HUES48 (cell line): ENCODE measurements at regions not wholly inside any gene's neighbourhood (a gene's known extent, or its start where the extent isn't known, plus 50 kb on each side); places are given as distances from the start of the nearest gene placed in this dataset.

Experiments used
- H3K27ac ChIP-seq: one replicate; pipeline ENCODE4 v1.7.0; 2013; ENCODE audit warnings: low read depth, low read length, inconsistent platforms
- H3K27me3 ChIP-seq: 2 replicates; pipeline ENCODE4 v1.6.1; 2013; ENCODE audit warnings: mild to moderate bottlenecking, low read length; ENCODE audit not compliant: control insufficient read depth, insufficient read depth
- H3K36me3 ChIP-seq: 2 replicates; pipeline ENCODE4 v1.6.1; 2013; ENCODE audit warnings: low read length; ENCODE audit not compliant: control insufficient read depth, insufficient read depth
- H3K4me1 ChIP-seq: 2 replicates; pipeline ENCODE4 v1.6.1; 2013; ENCODE audit warnings: mild to moderate bottlenecking, low read length; ENCODE audit not compliant: control insufficient read depth, insufficient read depth
- H3K4me3 ChIP-seq: 2 replicates; pipeline ENCODE4 v1.5.1; 2013; ENCODE audit warnings: mild to moderate bottlenecking, low read depth, low read length
- H3K9ac ChIP-seq: 2 replicates; pipeline ENCODE4 v1.6.1; 2013; ENCODE audit warnings: mild to moderate bottlenecking, low read depth, low read length, moderate library complexity
- H3K9me3 ChIP-seq: 2 replicates; pipeline ENCODE4 v1.6.1; 2013; ENCODE audit warnings: low read length; ENCODE audit not compliant: control insufficient read depth, insufficient read depth

DNA sequence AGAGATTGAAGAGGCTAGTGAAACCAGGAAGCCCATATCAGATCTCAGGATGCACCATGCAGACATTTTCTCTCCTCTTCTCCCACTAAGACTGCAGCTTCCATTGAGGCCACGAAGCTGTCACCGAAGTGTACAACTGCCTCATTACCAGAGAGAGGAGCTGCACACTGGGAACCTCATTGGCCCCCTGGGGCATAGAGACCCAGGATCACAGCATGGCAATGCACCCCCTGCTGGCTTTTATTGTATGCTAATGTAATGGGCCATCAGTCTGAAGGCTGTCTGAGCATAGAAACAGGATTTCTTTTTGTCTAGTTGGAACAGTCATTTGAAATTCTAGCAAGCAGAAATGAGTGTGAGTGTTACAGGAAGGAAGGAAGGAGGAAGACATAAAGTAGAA is 861.6 kb upstream of the CELF4 start:
- no peaks in the 10 kb centered on the region for H3K9me3 ChIP-seq
- H3K4me3 ChIP-seq, result no peak overlapping the region
- no peak overlapping the region for H3K9ac ChIP-seq
- peaks cover 12% of the 10 kb centered on the region for H3K4me1 ChIP-seq
- no peaks in the 10 kb centered on the region for H3K36me3 ChIP-seq
- H3K27ac ChIP-seq, result no peak overlapping the region
- H3K27me3 ChIP-seq, result no peaks in the 10 kb centered on the region

- Histone ChIP-seq H3K9ac (no peak overlapping the region), H3K36me3 (no peaks in the 10 kb centered on the region), H3K9me3 (no peaks in the 10 kb centered on the region), H3K27ac (no peak overlapping the region), H3K4me3 (no peak overlapping the region), H3K27me3 (no peaks in the 10 kb centered on the region), H3K4me1 (peaks cover 9% of the 10 kb centered on the region)
Measured at GRCh38 chr18:38421872-38422615, 856.4 kb upstream of the CELF4 start.

DNA sequence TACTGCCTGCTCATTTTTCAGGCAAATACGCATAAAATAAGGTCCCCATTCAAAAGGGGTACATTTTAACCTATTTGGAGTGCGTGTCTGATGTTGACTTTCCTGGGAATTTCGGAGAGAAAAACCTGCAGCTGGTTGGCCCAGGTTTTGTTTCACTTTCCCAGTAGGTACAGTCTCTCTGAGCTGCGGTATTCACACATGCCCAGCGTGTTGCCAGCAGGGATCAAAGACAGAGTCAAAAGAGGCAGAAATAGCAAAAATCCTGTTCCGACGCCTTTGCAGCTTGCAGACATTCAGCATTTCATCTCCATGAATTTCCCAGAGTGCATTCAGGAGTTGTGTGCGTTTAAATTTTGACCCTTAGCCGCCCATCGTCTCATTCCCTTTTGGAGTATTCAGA is 855.4 kb upstream of the CELF4 start:
- no peaks in the 10 kb centered on the region for H3K36me3 ChIP-seq
- H3K27ac ChIP-seq, result no peak overlapping the region
- no peaks in the 10 kb centered on the region for H3K27me3 ChIP-seq
- H3K4me1 ChIP-seq, result peaks cover 7% of the 10 kb centered on the region; the same call in 1 of the 2 replicates
- no peak overlapping the region for H3K4me3 ChIP-seq
- no peaks in the 10 kb centered on the region for H3K9me3 ChIP-seq
- H3K9ac ChIP-seq, result no peak overlapping the region

- Histone ChIP-seq H3K9ac (no peak overlapping the region), H3K36me3 (no peaks in the 10 kb centered on the region), H3K4me3 (no peak overlapping the region), H3K27me3 (no peaks in the 10 kb centered on the region), H3K27ac (no peak overlapping the region), H3K9me3 (no peaks in the 10 kb centered on the region), H3K4me1 (peaks cover 7% of the 10 kb centered on the region; the same call in 1 of the 2 replicates)
Measured at GRCh38 chr18:38420611-38421010, 855.0 kb upstream of the CELF4 start.

DNA sequence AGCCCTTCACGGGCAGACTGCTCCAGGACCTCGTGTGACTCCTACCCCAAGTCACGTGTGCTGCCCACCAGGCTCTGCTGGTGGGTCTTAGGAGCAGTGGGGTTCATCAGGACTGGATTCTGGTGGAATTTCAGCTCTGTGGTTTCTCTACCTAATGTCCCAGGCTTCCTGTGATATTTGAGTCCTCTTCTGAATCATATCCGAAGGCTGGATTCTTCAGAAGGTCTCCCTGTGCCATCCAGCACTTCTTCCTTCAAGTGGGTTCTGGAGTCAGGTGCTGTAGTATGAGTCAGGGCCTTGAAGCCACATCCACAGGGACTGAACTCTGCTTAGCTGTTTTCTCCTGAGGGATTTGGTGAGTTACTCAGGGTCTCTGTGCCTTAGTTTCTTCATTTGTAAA is 850.2 kb upstream of the CELF4 start:
- Histone ChIP-seq H3K36me3 (no peaks in the 10 kb centered on the region), H3K4me1 (0 out of 2 replicates have a peak, but pooled peaks cover 2% of the 10 kb centered on the region), H3K4me3 (no peak overlapping the region), H3K27ac (no peak overlapping the region), H3K9me3 (no peaks in the 10 kb centered on the region), H3K27me3 (no peaks in the 10 kb centered on the region), H3K9ac (no peak overlapping the region)

DNA sequence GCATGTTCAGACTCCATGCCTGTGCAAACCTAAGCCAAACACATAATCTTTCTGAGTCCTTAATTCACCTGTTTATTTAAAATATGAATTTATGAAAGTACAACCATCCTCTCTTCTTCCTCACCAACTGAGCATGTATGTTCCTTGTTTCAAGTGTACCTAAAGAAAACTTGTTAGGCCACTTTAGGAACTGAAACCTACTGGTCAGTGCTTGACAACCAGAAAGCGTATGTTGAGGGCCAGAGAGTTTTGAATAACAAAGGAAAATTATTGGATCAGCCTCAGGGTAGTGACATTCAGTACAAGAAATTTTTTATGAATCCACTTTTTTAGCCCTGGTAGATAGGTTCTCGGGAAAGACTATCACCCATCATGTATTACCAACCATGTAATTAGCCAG is 847.6 kb upstream of the CELF4 start:
- Histone ChIP-seq H3K27me3 (no peaks in the 10 kb centered on the region), H3K9ac (no peak overlapping the region), H3K4me1 (no peaks in the 10 kb centered on the region), H3K27ac (no peak overlapping the region), H3K9me3 (no peaks in the 10 kb centered on the region), H3K36me3 (no peaks in the 10 kb centered on the region), H3K4me3 (no peak overlapping the region)

DNA sequence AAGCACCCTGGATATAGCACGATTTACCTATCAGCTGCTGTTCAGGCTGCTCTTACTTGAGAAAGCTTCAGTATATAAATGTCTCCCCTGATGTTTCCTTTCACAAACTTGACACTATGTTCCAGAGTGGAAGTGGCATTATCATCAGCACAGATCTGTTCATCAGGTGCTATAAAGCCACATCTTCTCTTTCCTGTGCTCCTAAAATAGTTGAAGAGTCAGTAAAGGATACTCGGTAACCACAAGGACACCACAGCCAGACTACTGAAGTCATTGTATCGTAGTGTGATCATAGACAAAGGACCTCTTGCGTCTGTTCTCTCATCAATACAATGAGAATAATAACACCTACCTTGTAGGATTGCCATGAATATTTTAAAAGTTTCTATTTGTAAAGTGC is 841.0 kb upstream of the CELF4 start:
- no peak overlapping the region for H3K27ac ChIP-seq
- no peaks in the 10 kb centered on the region for H3K27me3 ChIP-seq
- H3K9me3 ChIP-seq, result no peaks in the 10 kb centered on the region
- H3K36me3 ChIP-seq, result no peaks in the 10 kb centered on the region
- H3K9ac ChIP-seq, result no peak overlapping the region
- H3K4me3 ChIP-seq, result no peak overlapping the region
- peaks cover 14% of the 10 kb centered on the region; the same call in 1 of the 2 replicates for H3K4me1 ChIP-seq

- Histone ChIP-seq H3K4me1 (peaks cover 14% of the 10 kb centered on the region; the same call in 1 of the 2 replicates), H3K9me3 (no peaks in the 10 kb centered on the region), H3K27ac (no peak overlapping the region), H3K36me3 (no peaks in the 10 kb centered on the region), H3K27me3 (no peaks in the 10 kb centered on the region), H3K9ac (no peak overlapping the region), H3K4me3 (no peak overlapping the region)
Measured at GRCh38 chr18:38402509-38402908, 836.9 kb upstream of the CELF4 start.

- Histone ChIP-seq H3K4me1 (no peaks in the 10 kb centered on the region), H3K27me3 (no peaks in the 10 kb centered on the region), H3K27ac (no peak overlapping the region), H3K9me3 (no peaks in the 10 kb centered on the region), H3K36me3 (no peaks in the 10 kb centered on the region), H3K9ac (no peak overlapping the region), H3K4me3 (no peak overlapping the region)
Measured at GRCh38 chr18:38397094-38397493, 831.5 kb upstream of the CELF4 start.

DNA sequence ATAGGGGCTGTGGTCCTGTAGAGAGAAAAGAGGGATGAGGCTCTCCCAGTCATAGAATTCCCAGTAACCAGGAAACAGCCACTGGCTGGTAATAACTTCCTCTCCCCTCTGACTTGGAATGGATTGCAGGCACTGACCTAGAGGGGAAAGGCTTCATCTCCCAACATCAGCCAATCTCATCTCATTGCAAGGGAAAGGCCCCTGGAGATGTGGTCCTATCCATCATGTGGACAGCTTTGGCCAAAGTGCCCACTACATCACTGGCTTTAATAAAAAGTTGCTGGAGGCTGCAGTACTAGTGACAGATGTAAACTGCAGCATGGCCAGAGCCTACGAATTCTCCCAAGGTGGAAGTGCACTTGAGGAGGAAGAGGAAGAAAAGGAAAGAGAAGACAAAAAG is 820.5 kb upstream of the CELF4 start:
- Histone ChIP-seq H3K27me3 (no peaks in the 10 kb centered on the region), H3K9me3 (no peaks in the 10 kb centered on the region), H3K36me3 (no peaks in the 10 kb centered on the region), H3K27ac (no peak overlapping the region), H3K4me3 (no peak overlapping the region), H3K4me1 (no peaks in the 10 kb centered on the region), H3K9ac (no peak overlapping the region)

- Histone ChIP-seq H3K36me3 (no peaks in the 10 kb centered on the region), H3K9ac (no peak overlapping the region), H3K27ac (no peak overlapping the region), H3K27me3 (no peaks in the 10 kb centered on the region), H3K4me3 (no peak overlapping the region), H3K9me3 (no peaks in the 10 kb centered on the region), H3K4me1 (peaks cover 10% of the 10 kb centered on the region; the same call in 1 of the 2 replicates)
Measured at GRCh38 chr18:38369772-38370690, 804.4 kb upstream of the CELF4 start.
